Mammary epithelial cell (primary cell): ENCODE measurements at regions not wholly inside any gene's neighbourhood (a gene's known extent, or its start where the extent isn't known, plus 50 kb on each side); places are given as distances from the start of the nearest gene placed in this dataset.

Experiments
- EZH2 ChIP-seq: IDR thresholded peaks from 2 replicates; pipeline ENCODE4 v1.6.1; 2012; ENCODE audit warnings: low read length, inconsistent platforms, borderline replicate concordance
- TF ChIP-seq, protein P1 (sequence below), 2 donors: IDR thresholded peaks in 1 of 2; conservative IDR thresholded peaks in 1 of 2; 2 replicates each; pipeline ENCODE4 v1.5.1; 2011 to 2012; ENCODE audit warnings: inconsistent platforms in 2 of 2, low read length in 2 of 2, mild to moderate bottlenecking in 2 of 2, control low read depth in 1 of 2, low read depth in 1 of 2; ENCODE audit not compliant: insufficient read depth in 1 of 2; ENCODE audit errors: extremely low read depth in 1 of 2

DNA sequence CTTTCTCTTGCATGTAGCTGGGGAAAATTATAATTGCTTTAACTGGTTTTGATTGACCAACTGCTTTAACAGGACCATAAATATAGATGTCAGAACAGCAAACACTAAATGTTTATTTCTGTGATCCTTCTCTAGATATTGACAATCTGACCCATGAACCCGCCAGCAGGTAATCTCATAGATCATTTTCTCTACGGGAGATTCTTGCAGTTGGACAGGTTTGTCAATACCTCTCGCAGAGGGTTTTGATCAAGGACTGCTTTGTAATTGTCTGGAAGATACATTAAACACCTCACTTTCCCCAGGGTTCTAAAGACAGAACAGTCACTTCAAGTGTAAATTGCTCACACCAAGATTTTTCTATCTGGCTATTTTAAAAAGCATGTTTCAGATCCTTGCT, 235.8 kb upstream of the RHOBTB1 start:
- TF ChIP-seq, protein P1, sequence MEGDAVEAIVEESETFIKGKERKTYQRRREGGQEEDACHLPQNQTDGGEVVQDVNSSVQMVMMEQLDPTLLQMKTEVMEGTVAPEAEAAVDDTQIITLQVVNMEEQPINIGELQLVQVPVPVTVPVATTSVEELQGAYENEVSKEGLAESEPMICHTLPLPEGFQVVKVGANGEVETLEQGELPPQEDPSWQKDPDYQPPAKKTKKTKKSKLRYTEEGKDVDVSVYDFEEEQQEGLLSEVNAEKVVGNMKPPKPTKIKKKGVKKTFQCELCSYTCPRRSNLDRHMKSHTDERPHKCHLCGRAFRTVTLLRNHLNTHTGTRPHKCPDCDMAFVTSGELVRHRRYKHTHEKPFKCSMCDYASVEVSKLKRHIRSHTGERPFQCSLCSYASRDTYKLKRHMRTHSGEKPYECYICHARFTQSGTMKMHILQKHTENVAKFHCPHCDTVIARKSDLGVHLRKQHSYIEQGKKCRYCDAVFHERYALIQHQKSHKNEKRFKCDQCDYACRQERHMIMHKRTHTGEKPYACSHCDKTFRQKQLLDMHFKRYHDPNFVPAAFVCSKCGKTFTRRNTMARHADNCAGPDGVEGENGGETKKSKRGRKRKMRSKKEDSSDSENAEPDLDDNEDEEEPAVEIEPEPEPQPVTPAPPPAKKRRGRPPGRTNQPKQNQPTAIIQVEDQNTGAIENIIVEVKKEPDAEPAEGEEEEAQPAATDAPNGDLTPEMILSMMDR (conservative IDR thresholded peaks at IDR 0.05 in 1 of 2, IDR thresholded peaks at IDR 0.05 in 1 of 2; ENCODE audit: extremely low read depth in 1 of 2, insufficient read depth in 1 of 2, low read depth in 1 of 2, low read length in 2 of 2) = no peak
- no peak for TF ChIP-seq EZH2
